ENCODE measurements at regions not wholly inside any gene's neighbourhood (a gene's known extent, or its start where the extent isn't known, plus 50 kb on each side); places are given as distances from the start of the nearest gene placed in this dataset.

- peaks cover 14% of the 10 kb centered on the region for H3K9me3 Mint-ChIP-seq
- H3K36me3 Mint-ChIP-seq (ENCODE audit: insufficient read depth) = no peaks in the 10 kb centered on the region
- no peak for ATAC-seq (replicated peaks; ENCODE audit: extremely low read depth, poor library complexity, severe bottlenecking)
- H3K4me1 Mint-ChIP-seq = no peaks in the 10 kb centered on the region
- no peaks in the 10 kb centered on the region for H3K27me3 Mint-ChIP-seq
- no peak overlapping the region for H3K4me3 Mint-ChIP-seq
- DNase-seq (ENCODE audit: low spot score in 2 of 2) = no peak
- no peak overlapping the region for H3K27ac Mint-ChIP-seq (ENCODE audit: low read depth)
Measured at GRCh38 chr13:105972811-105973590, 562.5 kb downstream of the EFNB2 start.

- H3K27ac Mint-ChIP-seq (ENCODE audit: low read depth) = no peak overlapping the region
- peaks cover 18% of the 10 kb centered on the region for H3K9me3 Mint-ChIP-seq
- H3K27me3 Mint-ChIP-seq = no peaks in the 10 kb centered on the region
- DNase-seq (ENCODE audit: low spot score in 2 of 2) (no peak), ATAC-seq (replicated peaks; ENCODE audit: extremely low read depth, poor library complexity, severe bottlenecking) (no peak)
- no peaks in the 10 kb centered on the region for H3K36me3 Mint-ChIP-seq (ENCODE audit: insufficient read depth)
- H3K4me1 Mint-ChIP-seq = no peaks in the 10 kb centered on the region
- no peak overlapping the region for H3K4me3 Mint-ChIP-seq
Measured at GRCh38 chr13:105972306-105972721, 563.1 kb downstream of the EFNB2 start.

GRCh38 chr13:105971738-105972137 is 563.7 kb downstream of the EFNB2 start:
- DNase-seq (ENCODE audit: low spot score in 2 of 2) (no peak), ATAC-seq (replicated peaks; ENCODE audit: extremely low read depth, poor library complexity, severe bottlenecking) (no peak)
- Mint-ChIP-seq H3K27ac (ENCODE audit: low read depth) (no peak overlapping the region), H3K4me3 (no peak overlapping the region), H3K9me3 (peaks cover 23% of the 10 kb centered on the region), H3K4me1 (no peaks in the 10 kb centered on the region), H3K36me3 (ENCODE audit: insufficient read depth) (no peaks in the 10 kb centered on the region), H3K27me3 (no peaks in the 10 kb centered on the region)

- Mint-ChIP-seq H3K9me3 (peaks cover 23% of the 10 kb centered on the region), H3K4me3 (no peak overlapping the region), H3K4me1 (no peaks in the 10 kb centered on the region), H3K27me3 (no peaks in the 10 kb centered on the region), H3K27ac (ENCODE audit: low read depth) (no peak overlapping the region), H3K36me3 (ENCODE audit: insufficient read depth) (no peaks in the 10 kb centered on the region)
- DNase-seq (ENCODE audit: low spot score in 2 of 2) = no peak
- no peak for ATAC-seq (replicated peaks; ENCODE audit: extremely low read depth, poor library complexity, severe bottlenecking)
Measured at GRCh38 chr13:105971312-105971711, 564.1 kb downstream of the EFNB2 start.

- no peaks in the 10 kb centered on the region for H3K4me1 Mint-ChIP-seq
- no peaks in the 10 kb centered on the region for H3K27me3 Mint-ChIP-seq
- H3K36me3 Mint-ChIP-seq (ENCODE audit: insufficient read depth) = no peaks in the 10 kb centered on the region
- no peak overlapping the region for H3K27ac Mint-ChIP-seq (ENCODE audit: low read depth)
- DNase-seq (ENCODE audit: low spot score in 2 of 2) (no peak), ATAC-seq (replicated peaks; ENCODE audit: extremely low read depth, poor library complexity, severe bottlenecking) (no peak)
- peaks cover 17% of the 10 kb centered on the region for H3K9me3 Mint-ChIP-seq
- no peak overlapping the region for H3K4me3 Mint-ChIP-seq
Measured at GRCh38 chr13:105969761-105970160, 565.7 kb downstream of the EFNB2 start.

- ATAC-seq (replicated peaks; ENCODE audit: extremely low read depth, poor library complexity, severe bottlenecking) = no peak
- Mint-ChIP-seq H3K36me3 (ENCODE audit: insufficient read depth) (no peaks in the 10 kb centered on the region), H3K4me1 (no peaks in the 10 kb centered on the region), H3K27me3 (no peaks in the 10 kb centered on the region), H3K4me3 (no peak overlapping the region), H3K27ac (ENCODE audit: low read depth) (no peak overlapping the region), H3K9me3 (peaks cover 9% of the 10 kb centered on the region)
- no peak for DNase-seq (ENCODE audit: low spot score in 2 of 2)
Measured at GRCh38 chr13:105965910-105966309, 569.6 kb downstream of the EFNB2 start.

GRCh38 chr13:105962080-105962479 is 573.4 kb downstream of the EFNB2 start:
- DNase-seq (ENCODE audit: low spot score in 2 of 2) = no peak
- no peaks in the 10 kb centered on the region for H3K27me3 Mint-ChIP-seq
- H3K9me3 Mint-ChIP-seq = peaks cover 2% of the 10 kb centered on the region
- ATAC-seq (replicated peaks; ENCODE audit: extremely low read depth, poor library complexity, severe bottlenecking) = no peak
- no peak overlapping the region for H3K27ac Mint-ChIP-seq (ENCODE audit: low read depth)
- no peaks in the 10 kb centered on the region for H3K4me1 Mint-ChIP-seq
- no peak overlapping the region for H3K4me3 Mint-ChIP-seq
- no peaks in the 10 kb centered on the region for H3K36me3 Mint-ChIP-seq (ENCODE audit: insufficient read depth)

GRCh38 chr13:105961438-105961837 is 574.0 kb downstream of the EFNB2 start:
- H3K27ac Mint-ChIP-seq (ENCODE audit: low read depth) = no peak overlapping the region
- H3K9me3 Mint-ChIP-seq = no peaks in the 10 kb centered on the region
- DNase-seq (ENCODE audit: low spot score in 2 of 2) (no peak), ATAC-seq (replicated peaks; ENCODE audit: extremely low read depth, poor library complexity, severe bottlenecking) (no peak)
- no peaks in the 10 kb centered on the region for H3K27me3 Mint-ChIP-seq
- no peaks in the 10 kb centered on the region for H3K4me1 Mint-ChIP-seq
- no peak overlapping the region for H3K4me3 Mint-ChIP-seq
- no peaks in the 10 kb centered on the region for H3K36me3 Mint-ChIP-seq (ENCODE audit: insufficient read depth)

- Mint-ChIP-seq H3K36me3 (ENCODE audit: insufficient read depth) (no peaks in the 10 kb centered on the region), H3K27me3 (no peaks in the 10 kb centered on the region), H3K4me1 (no peaks in the 10 kb centered on the region), H3K4me3 (no peak overlapping the region), H3K27ac (ENCODE audit: low read depth) (no peak overlapping the region), H3K9me3 (no peaks in the 10 kb centered on the region)
- no peak for DNase-seq (ENCODE audit: low spot score in 2 of 2)
- ATAC-seq (replicated peaks; ENCODE audit: extremely low read depth, poor library complexity, severe bottlenecking) = no peak
Measured at GRCh38 chr13:105960326-105960725, 575.1 kb downstream of the EFNB2 start.

- Mint-ChIP-seq H3K36me3 (ENCODE audit: insufficient read depth) (no peaks in the 10 kb centered on the region), H3K4me3 (no peak overlapping the region), H3K9me3 (no peaks in the 10 kb centered on the region), H3K27me3 (no peaks in the 10 kb centered on the region), H3K4me1 (no peaks in the 10 kb centered on the region), H3K27ac (ENCODE audit: low read depth) (no peak overlapping the region)
- no peak for DNase-seq (ENCODE audit: low spot score in 2 of 2)
- no peak for ATAC-seq (replicated peaks; ENCODE audit: extremely low read depth, poor library complexity, severe bottlenecking)
Measured at GRCh38 chr13:105959876-105960275, 575.6 kb downstream of the EFNB2 start.

GRCh38 chr13:105957769-105958438 is 577.6 kb downstream of the EFNB2 start:
- no peak for ATAC-seq (replicated peaks; ENCODE audit: extremely low read depth, poor library complexity, severe bottlenecking)
- peaks cover 1% of the 10 kb centered on the region for H3K36me3 Mint-ChIP-seq (ENCODE audit: insufficient read depth)
- no peaks in the 10 kb centered on the region for H3K27me3 Mint-ChIP-seq
- no peaks in the 10 kb centered on the region for H3K4me1 Mint-ChIP-seq
- H3K27ac Mint-ChIP-seq (ENCODE audit: low read depth) = no peak overlapping the region
- H3K4me3 Mint-ChIP-seq = no peak overlapping the region
- no peak for DNase-seq (ENCODE audit: low spot score in 2 of 2)
- peaks cover 7% of the 10 kb centered on the region for H3K9me3 Mint-ChIP-seq

GRCh38 chr13:105956921-105957320 is 578.5 kb downstream of the EFNB2 start:
- ATAC-seq (replicated peaks; ENCODE audit: extremely low read depth, poor library complexity, severe bottlenecking) (no peak), DNase-seq (ENCODE audit: low spot score in 2 of 2) (no peak)
- no peak overlapping the region for H3K27ac Mint-ChIP-seq (ENCODE audit: low read depth)
- H3K9me3 Mint-ChIP-seq = peaks cover 7% of the 10 kb centered on the region
- H3K36me3 Mint-ChIP-seq (ENCODE audit: insufficient read depth) = peaks cover 1% of the 10 kb centered on the region
- no peaks in the 10 kb centered on the region for H3K27me3 Mint-ChIP-seq
- no peak overlapping the region for H3K4me3 Mint-ChIP-seq
- no peaks in the 10 kb centered on the region for H3K4me1 Mint-ChIP-seq

- H3K4me3 Mint-ChIP-seq = no peak overlapping the region
- H3K27me3 Mint-ChIP-seq = no peaks in the 10 kb centered on the region
- no peak for DNase-seq (ENCODE audit: low spot score in 2 of 2)
- H3K9me3 Mint-ChIP-seq = peaks cover 7% of the 10 kb centered on the region
- no peak for ATAC-seq (replicated peaks; ENCODE audit: extremely low read depth, poor library complexity, severe bottlenecking)
- no peak overlapping the region for H3K27ac Mint-ChIP-seq (ENCODE audit: low read depth)
- no peaks in the 10 kb centered on the region for H3K4me1 Mint-ChIP-seq
- H3K36me3 Mint-ChIP-seq (ENCODE audit: insufficient read depth) = peaks cover 1% of the 10 kb centered on the region
Measured at GRCh38 chr13:105952973-105953290, 582.5 kb downstream of the EFNB2 start.

Data from central memory CD8-positive, alpha-beta T cell (primary cell).